H1 (cell line): ENCODE measurements at regions not wholly inside any gene's neighbourhood (a gene's known extent, or its start where the extent isn't known, plus 50 kb on each side); places are given as distances from the start of the nearest gene placed in this dataset.

Experiments
- CTCF ChIA-PET: fragments of 300-600 bp; sonication (Branson Sonifier 250); formaldehyde crosslinking; loops from one replicate; lab custom pipeline; 2021; ENCODE audit not compliant: partially characterized antibody; lab: Charles Lee
- POLR2A ChIA-PET: fragments of 300-600 bp; sonication (Branson Sonifier 250); formaldehyde crosslinking; loops from one replicate; lab custom pipeline; 2021; ENCODE audit warnings: inconsistent platforms; ENCODE audit not compliant: partially characterized antibody; lab: Charles Lee
- DNase-seq, 2 experiments: peaks; one replicate each; pipeline versions ENCODE4 v3.0.0 to v3.0.0-alpha.2; 2010 to 2022; ENCODE audit warnings: low spot score in 2 of 2, low read depth in 1 of 2, mixed read lengths in 1 of 2
- FAIRE-seq: peaks from 2 replicates; lab custom pipeline; 2011; peaks lifted over from hg19 to GRCh38; lab: Jason Lieb, UNC
- H2AFZ ChIP-seq: 2 replicates; pipeline ENCODE4 v1.8.1; 2012; ENCODE audit warnings: low read length, inconsistent platforms
- H2AK5ac ChIP-seq: 2 replicates; pipeline ENCODE4 v1.6.1; 2013; ENCODE audit warnings: low read depth, low read length
- H2BK120ac ChIP-seq: replicated peaks from 2 replicates; pipeline ENCODE3; 2013; ENCODE audit warnings: low read depth, low read length, inconsistent platforms
- H2BK12ac ChIP-seq: 2 replicates; pipeline ENCODE4 v1.6.1; 2013; ENCODE audit warnings: low read depth, low read length
- H2BK15ac ChIP-seq: 2 replicates; pipeline ENCODE4 v1.6.1; 2013; ENCODE audit warnings: low read length
- H2BK20ac ChIP-seq: 2 replicates; pipeline ENCODE4 v1.6.1; 2013; ENCODE audit warnings: low read length
- H2BK5ac ChIP-seq: 2 replicates; pipeline ENCODE4 v1.6.1; 2013; ENCODE audit warnings: low read depth, low read length
- H3K14ac ChIP-seq: 2 replicates; pipeline ENCODE4 v1.6.1; 2013; ENCODE audit warnings: inconsistent platforms; ENCODE audit not compliant: insufficient read length
- H3K18ac ChIP-seq: 2 replicates; pipeline ENCODE4 v1.6.1; 2013; ENCODE audit warnings: low read length; ENCODE audit errors: extremely low read depth
- H3K23ac ChIP-seq: 2 replicates; pipeline ENCODE4 v1.6.1; 2013; ENCODE audit warnings: inconsistent platforms; ENCODE audit not compliant: insufficient read length
- H3K23me2 ChIP-seq: 2 replicates; pipeline ENCODE4 v1.6.1; 2013; ENCODE audit warnings: low read depth, low read length
- H3K27ac ChIP-seq: 2 replicates; pipeline ENCODE4 v1.6.1; 2011; ENCODE audit warnings: low read depth, low read length, inconsistent platforms
- H3K27me3 ChIP-seq, 4 experiments: replicated peaks in 1 of 4; 1 replicate in 1 of 4; 2 replicates in 3 of 4; pipeline versions ENCODE4 v1.6.1 to v1.8.1; 2011 to 2013; ENCODE audit warnings: low read length in 3 of 4, mild to moderate bottlenecking in 3 of 4, inconsistent platforms in 2 of 4, mixed read lengths in 2 of 4, moderate library complexity in 1 of 4; ENCODE audit not compliant: control insufficient read depth in 3 of 4, insufficient read depth in 3 of 4; ENCODE audit errors: extremely low read depth in 1 of 4
- H3K36me3 ChIP-seq, 4 experiments: 2 replicates each; pipeline versions ENCODE4 v1.6.1 to v1.8.1; 2011 to 2013; ENCODE audit warnings: mild to moderate bottlenecking in 4 of 4, low read length in 3 of 4, moderate library complexity in 2 of 4, control low read depth in 1 of 4, inconsistent platforms in 1 of 4; ENCODE audit not compliant: insufficient read depth in 4 of 4, control insufficient read depth in 2 of 4
- H3K4ac ChIP-seq: replicated peaks from 2 replicates; pipeline ENCODE3; 2013; ENCODE audit warnings: low read length, low read depth, mixed read lengths, inconsistent platforms; ENCODE audit not compliant: insufficient read length
- H3K4me1 ChIP-seq, 4 experiments: replicated peaks in 1 of 4; 1 replicate in 1 of 4; 2 replicates in 3 of 4; pipeline versions ENCODE4 v1.6.1 to v1.8.1; 2011 to 2013; ENCODE audit warnings: low read length in 3 of 4, inconsistent platforms in 2 of 4, mixed read lengths in 1 of 4; ENCODE audit not compliant: insufficient read depth in 4 of 4, control insufficient read depth in 3 of 4
- H3K4me2 ChIP-seq, 2 experiments: 2 replicates each; pipeline versions ENCODE4 v1.6.1 to v1.8.1; 2011 to 2013; ENCODE audit warnings: low read depth in 2 of 2, low read length in 2 of 2, control low read depth in 1 of 2, inconsistent platforms in 1 of 2, mild to moderate bottlenecking in 1 of 2; ENCODE audit not compliant: insufficient read depth in 1 of 2
- H3K4me3 ChIP-seq, 4 experiments: fragments of 200-600, 300-600 bp in 1 of 4; sonication (generic), shearing (Covaris generic), sonication (Bioruptor Twin) in 1 of 4; 2 replicates each; pipeline versions ENCODE4 v1.5.1 to v1.8.1; 2011 to 2016; ENCODE audit warnings: low read length in 4 of 4, low read depth in 3 of 4, control low read depth in 2 of 4, inconsistent platforms in 2 of 4, mild to moderate bottlenecking in 2 of 4, mixed read lengths in 1 of 4, moderate library complexity in 1 of 4; ENCODE audit not compliant: insufficient read depth in 2 of 4; ENCODE audit errors: extremely low read depth in 1 of 4
- H3K56ac ChIP-seq: replicated peaks from 2 replicates; pipeline ENCODE3; 2013; ENCODE audit warnings: low read depth, mild to moderate bottlenecking, mixed read lengths, low read length, inconsistent platforms; ENCODE audit not compliant: insufficient read length
- H3K79me1 ChIP-seq: 2 replicates; pipeline ENCODE4 v1.6.1; 2013; ENCODE audit warnings: low read depth, low read length, control low read depth
- H3K79me2 ChIP-seq, 2 experiments: 2 replicates each; pipeline versions ENCODE4 v1.6.1 to v1.8.1; 2012 to 2013; ENCODE audit warnings: low read length in 2 of 2, mild to moderate bottlenecking in 2 of 2, inconsistent platforms in 1 of 2; ENCODE audit not compliant: insufficient read depth in 2 of 2, control insufficient read depth in 1 of 2
- H3K9ac ChIP-seq, 4 experiments: replicated peaks in 1 of 4; 1 replicate in 1 of 4; 2 replicates in 3 of 4; pipeline versions ENCODE4 v1.6.1 to v1.8.1; 2011 to 2013; ENCODE audit warnings: low read depth in 3 of 4, low read length in 3 of 4, control low read depth in 2 of 4, mild to moderate bottlenecking in 2 of 4, moderate library complexity in 2 of 4, inconsistent platforms in 1 of 4; ENCODE audit errors: extremely low read depth in 1 of 4
- H3K9me3 ChIP-seq, 2 experiments: 2 replicates each; pipeline versions ENCODE4 v1.6.1 to v1.8.1; 2012 to 2013; ENCODE audit warnings: mild to moderate bottlenecking in 2 of 2, moderate library complexity in 2 of 2, control low read depth in 1 of 2, inconsistent platforms in 1 of 2, low read depth in 1 of 2, low read length in 1 of 2, mixed read lengths in 1 of 2; ENCODE audit not compliant: insufficient read depth in 2 of 2
- H4K20me1 ChIP-seq, 2 experiments: replicated peaks in 1 of 2; 2 replicates each; pipeline versions ENCODE3 to v1.8.1; 2011 to 2013; ENCODE audit warnings: inconsistent platforms in 2 of 2, low read length in 2 of 2, mild to moderate bottlenecking in 1 of 2; ENCODE audit not compliant: insufficient read depth in 2 of 2, control insufficient read depth in 1 of 2
- H4K5ac ChIP-seq: 2 replicates; pipeline ENCODE4 v1.6.1; 2013; ENCODE audit warnings: low read length, low read depth, mixed read lengths, inconsistent platforms; ENCODE audit not compliant: insufficient read length
- H4K8ac ChIP-seq: 2 replicates; pipeline ENCODE4 v1.8.0; 2013; ENCODE audit warnings: mild to moderate bottlenecking, moderate library complexity, low read length, inconsistent platforms; ENCODE audit not compliant: insufficient read depth; ENCODE audit errors: extremely low read depth
- H4K91ac ChIP-seq: replicated peaks from 2 replicates; pipeline ENCODE3; 2013; ENCODE audit warnings: low read length, mixed read lengths, inconsistent platforms; ENCODE audit not compliant: insufficient read length
- MAFK ChIP-seq: IDR thresholded peaks from 2 replicates; pipeline ENCODE4 v1.6.1; 2012; ENCODE audit warnings: low read depth, mild to moderate bottlenecking, improper control_type of control experiment, low read length
- SIX5 ChIP-seq: IDR thresholded peaks from 2 replicates; pipeline ENCODE4 v1.6.1; 2011; ENCODE audit warnings: mild to moderate bottlenecking, low read depth, low read length
- SP2 ChIP-seq: IDR thresholded peaks from 2 replicates; pipeline ENCODE4 v1.6.1; 2012; ENCODE audit warnings: mild to moderate bottlenecking, low read length, inconsistent platforms
- SP4 ChIP-seq: IDR thresholded peaks from 2 replicates; pipeline ENCODE4 v1.6.1; 2012; ENCODE audit warnings: low read length, inconsistent platforms
- SUZ12 ChIP-seq: fragments of 200-600 bp; sonication (generic); IDR thresholded peaks from 2 replicates; pipeline ENCODE4 v1.6.1; 2012; ENCODE audit warnings: mild to moderate bottlenecking, inconsistent platforms, low read length, moderate library complexity, mixed read lengths
- TAF1 ChIP-seq: IDR thresholded peaks from 2 replicates; pipeline ENCODE4 v1.6.1; 2011; ENCODE audit warnings: mild to moderate bottlenecking, low read depth, low read length
- TAF7 ChIP-seq: optimal IDR thresholded peaks from 2 replicates; pipeline ENCODE3; 2011; ENCODE audit warnings: low read depth, mild to moderate bottlenecking, inconsistent platforms, low read length, moderate library complexity, borderline replicate concordance
- TBP ChIP-seq: IDR thresholded peaks from 2 replicates; pipeline ENCODE4 v1.6.1; 2011; ENCODE audit warnings: low read depth, low read length, improper control_type of control experiment
- USF2 ChIP-seq: IDR thresholded peaks from 2 replicates; pipeline ENCODE4 v1.6.1; 2011; ENCODE audit warnings: low read length, improper control_type of control experiment
- WGBS, 2 experiments: shearing (Covaris generic) in 1 of 2; methylation state at CpG; one replicate each; pipeline versions ENCODE4 v1.1.6 to v1.1.7; 2013 to 2015; ENCODE audit warnings: low lambda C conversion rate in 2 of 2, mixed read lengths in 2 of 2, inconsistent platforms in 1 of 2, low coverage in 1 of 2, missing lambda C conversion rate in 1 of 2; ENCODE audit not compliant: insufficient replicate concordance in 2 of 2, insufficient coverage in 1 of 2, insufficient read length in 1 of 2; ENCODE audit errors: extremely low coverage in 1 of 2, missing lambda C conversion rate in 1 of 2; 5-methylcytosine and 5-hydroxymethylcytosine counted together

- Histone ChIP-seq H2BK120ac (no peak overlapping the region), H3K18ac (peak overlapping the region; percentile 76), H3K56ac (no peak overlapping the region), H3K14ac (no peak overlapping the region), H4K20me1 (no peaks in the 10 kb centered on the region), H3K4me1 (peaks cover 0 to 3% (median 1%) of the 10 kb centered on the region in 4 experiments; a peak in 2 of 7 replicates), H4K8ac (peak overlapping the region; percentile 60; the same call in 1 of the 2 replicates), H3K9me3 (no peaks in the 10 kb centered on the region), H3K9ac (peak overlapping the region in 3 of 4 experiments; percentile 0 to 61 (median 25); a peak in 6 of 7 replicates), H3K36me3 (no peaks in the 10 kb centered on the region), H3K27ac (no peak overlapping the region), H3K4ac (no peak overlapping the region), H3K23ac (no peak overlapping the region), H3K27me3 (peaks cover 0 to 13% (median 4%) of the 10 kb centered on the region in 4 experiments; a peak in 4 of 7 replicates), H2BK15ac (no peak overlapping the region), H3K23me2 (peaks cover 5% of the 10 kb centered on the region), H2AK5ac (no peak overlapping the region), H2AFZ (peak overlapping the region; percentile 92), H3K4me2 (peak overlapping the region; percentile 71 to 98), H3K79me2 (no peaks in the 10 kb centered on the region), H2BK20ac (0 out of 2 replicates have a peak overlapping the region, but pooled peaks have one; percentile 62), H2BK5ac (peak overlapping the region; percentile 88; the same call in 1 of the 2 replicates), H3K79me1 (no peaks in the 10 kb centered on the region), H4K91ac (peak overlapping the region; percentile 1), H4K5ac (no peak overlapping the region), H3K4me3 (peak overlapping the region; percentile 40 to 84 (median 78)), H2BK12ac (peak overlapping the region; percentile 91)
- POLR2A ChIA-PET, result interaction anchor here (0.9 to 1.2 kb wide), 2 partner anchors 14 to 47 kb away, joined by 3 read pairs; no protein-coding TSS in a partner anchor
- CTCF ChIA-PET, result interaction anchor here (1.1 to 1.4 kb wide), 4 partner anchors 12 to 95 kb away, joined by 3 to 5 read pairs (median 3); no protein-coding TSS in a partner anchor
- FAIRE-seq (no peak), DNase-seq (peak; percentile 53 to 76)
- WGBS, 2 experiments, result 1% methylated on average over 38 of the region's 41 CpGs; no CpG with 5 or more reads in 1 of the 2 experiments
- TF ChIP-seq TBP, result peak; percentile 60
- no peak for TF ChIP-seq SP4
- no peak for TF ChIP-seq SIX5
- no peak for TF ChIP-seq SP2
- peak; percentile 60 for TF ChIP-seq TAF1
- no peak for TF ChIP-seq MAFK
- TF ChIP-seq TAF7, result no peak
- TF ChIP-seq USF2, result no peak
- peak; percentile 36; the same call in 1 of the 2 replicates for TF ChIP-seq SUZ12
Observed at GRCh38 chr4:176001151-176002006, 64.3 kb upstream of the WDR17 start.
